Keratinocyte (primary cell): ENCODE measurements at regions not wholly inside any gene's neighbourhood (a gene's known extent, or its start where the extent isn't known, plus 50 kb on each side); places are given as distances from the start of the nearest gene placed in this dataset.
A peak's percentile ranks its signal among the peaks of the same experiment; 100 is the strongest.

Experiments
- DNase-seq: peaks from one replicate; pipeline ENCODE4 v3.0.0-alpha.2; 2011; ENCODE audit warnings: low read depth, missing footprints, low spot score
- FAIRE-seq: peaks from 2 replicates; lab custom pipeline; 2011; peaks lifted over from hg19 to GRCh38; lab: Jason Lieb, UNC
- H2AFZ ChIP-seq: 2 replicates; pipeline ENCODE4 v1.6.0; 2012; ENCODE audit warnings: low read length, control low read depth, inconsistent platforms; ENCODE audit not compliant: control insufficient read depth
- H3K27ac ChIP-seq: 2 replicates; pipeline ENCODE4 v1.5.1; 2011; ENCODE audit warnings: low read length; ENCODE audit not compliant: control insufficient read depth, insufficient read depth
- H3K27me3 ChIP-seq: 3 replicates; pipeline ENCODE4 v1.6.0; 2011; ENCODE audit warnings: low read length; ENCODE audit not compliant: control insufficient read depth, insufficient read depth; ENCODE audit errors: extremely low read depth
- H3K36me3 ChIP-seq, 2 experiments: 2 replicates in 1 of 2; 3 replicates in 1 of 2; pipeline ENCODE4 v1.5.1; 2011; ENCODE audit warnings: low read length in 2 of 2, mild to moderate bottlenecking in 1 of 2; ENCODE audit not compliant: control insufficient read depth in 2 of 2, insufficient read depth in 2 of 2; ENCODE audit errors: extremely low read depth in 1 of 2
- H3K4me1 ChIP-seq: 3 replicates; pipeline ENCODE4 v1.5.1; 2011; ENCODE audit warnings: low read length; ENCODE audit not compliant: control insufficient read depth, insufficient read depth; ENCODE audit errors: extremely low read depth
- H3K4me2 ChIP-seq: 3 replicates; pipeline ENCODE4 v1.6.0; 2011; ENCODE audit warnings: low read depth, low read length; ENCODE audit not compliant: control insufficient read depth, insufficient read depth; ENCODE audit errors: extremely low read depth
- H3K4me3 ChIP-seq, 3 experiments: fragments of 200-600 bp in 1 of 3; sonication (generic) in 1 of 3; 2 replicates in 2 of 3; 3 replicates in 1 of 3; pipeline ENCODE4 v1.5.1; 2011 to 2016; ENCODE audit warnings: low read length in 3 of 3, mild to moderate bottlenecking in 3 of 3, control low read depth in 2 of 3, inconsistent platforms in 1 of 3, low read depth in 1 of 3, mixed read lengths in 1 of 3, mixed run types in 1 of 3, moderate library complexity in 1 of 3; ENCODE audit not compliant: control insufficient read depth in 2 of 3, insufficient read depth in 2 of 3; ENCODE audit errors: extremely low read depth in 1 of 3
- H3K79me2 ChIP-seq: 2 replicates; pipeline ENCODE4 v1.6.0; 2012; ENCODE audit warnings: low read length; ENCODE audit not compliant: control insufficient read depth, insufficient read depth
- H3K9ac ChIP-seq: 3 replicates; pipeline ENCODE4 v1.6.0; 2011; ENCODE audit warnings: low read length; ENCODE audit not compliant: control insufficient read depth, insufficient read depth; ENCODE audit errors: extremely low read depth
- H3K9me1 ChIP-seq: 3 replicates; pipeline ENCODE4 v1.6.0; 2011; ENCODE audit warnings: low read length; ENCODE audit not compliant: control insufficient read depth, insufficient read depth; ENCODE audit errors: extremely low read depth
- H3K9me3 ChIP-seq: 2 replicates; pipeline ENCODE4 v1.5.1; 2012; ENCODE audit warnings: low read depth, low read length; ENCODE audit not compliant: control insufficient read depth
- H4K20me1 ChIP-seq: 3 replicates; pipeline ENCODE4 v1.6.0; 2011; ENCODE audit warnings: low read length; ENCODE audit not compliant: control insufficient read depth, insufficient read depth; ENCODE audit errors: extremely low read depth
- CTCF ChIP-seq, 3 experiments: IDR thresholded peaks in 1 of 3; conservative IDR thresholded peaks in 1 of 3; optimal IDR thresholded peaks in 1 of 3; 2 replicates in 2 of 3; 3 replicates in 1 of 3; pipeline versions ENCODE3 to v1.5.1; 2011; ENCODE audit warnings: low read length in 3 of 3, mild to moderate bottlenecking in 3 of 3, moderate library complexity in 2 of 3, control low read depth in 1 of 3, inconsistent platforms in 1 of 3; ENCODE audit not compliant: insufficient read depth in 2 of 3; ENCODE audit errors: extremely low read depth in 1 of 3
- EZH2 ChIP-seq: IDR thresholded peaks from one replicate; pipeline ENCODE4 v1.6.1; 2012; ENCODE audit warnings: inconsistent platforms, mild to moderate bottlenecking, low read length, moderate library complexity
- dilution Hi-C: fragments of 300-500 bp; cut with MboI; formaldehyde crosslinking; loops from one replicate; pipeline ENCODE4 v1.7.0; 2020; ENCODE audit warnings: low sequenced_read_pairs; ENCODE audit not compliant: extremely low pct_ligation_motif_present

GRCh38 chr3:182682263-182683241 lies 110.8 kb upstream of the ATP11B start:
- dilution Hi-C loops, result no loop called here
- H3K9me1 ChIP-seq, result no peaks in the 10 kb centered on the region
- H3K27me3 ChIP-seq, result no peaks in the 10 kb centered on the region
- no peak for TF ChIP-seq EZH2
- peak in 2 of 3 experiments; percentile 31 to 40 for TF ChIP-seq CTCF (optimal IDR thresholded peaks at IDR 0.05 in 1 of 3, IDR thresholded peaks at IDR 0.05 in 1 of 3, conservative IDR thresholded peaks at IDR 0.05 in 1 of 3; ENCODE audit: extremely low read depth in 1 of 3, insufficient read depth in 2 of 3, low read length in 3 of 3)
- no peak for DNase-seq
- H3K79me2 ChIP-seq, result no peaks in the 10 kb centered on the region
- H3K27ac ChIP-seq, result peak overlapping the region; percentile 77
- no peaks in the 10 kb centered on the region for H4K20me1 ChIP-seq
- H3K4me2 ChIP-seq, result peak overlapping the region; percentile 92
- peak overlapping the region; percentile 81 for H3K9ac ChIP-seq
- peak overlapping the region; percentile 9 to 75 (median 67) for H3K4me3 ChIP-seq
- H3K9me3 ChIP-seq, result no peaks in the 10 kb centered on the region
- FAIRE-seq, result no peak
- H3K36me3 ChIP-seq, result no peaks in the 10 kb centered on the region
- H3K4me1 ChIP-seq, result peaks cover 23% of the 10 kb centered on the region
- peak overlapping the region; percentile 94 for H2AFZ ChIP-seq

GRCh38 chr3:182683453-182683852 lies 109.9 kb upstream of the ATP11B start:
- Histone ChIP-seq H3K4me1 (peaks cover 23% of the 10 kb centered on the region), H3K4me3 (peak overlapping the region in 1 of 3 experiments; percentile 75), H3K4me2 (peak overlapping the region; percentile 92), H3K9me1 (no peaks in the 10 kb centered on the region), H4K20me1 (no peaks in the 10 kb centered on the region), H2AFZ (peak overlapping the region; percentile 94), H3K9ac (peak overlapping the region; percentile 81), H3K27me3 (no peaks in the 10 kb centered on the region), H3K9me3 (no peaks in the 10 kb centered on the region), H3K27ac (peak overlapping the region; percentile 77), H3K36me3 (no peaks in the 10 kb centered on the region), H3K79me2 (no peaks in the 10 kb centered on the region)
- DNase-seq, result no peak
- peak; percentile 92 for FAIRE-seq
- TF ChIP-seq CTCF (optimal IDR thresholded peaks at IDR 0.05 in 1 of 3, IDR thresholded peaks at IDR 0.05 in 1 of 3, conservative IDR thresholded peaks at IDR 0.05 in 1 of 3; ENCODE audit: extremely low read depth in 1 of 3, insufficient read depth in 2 of 3, low read length in 3 of 3) (peak; percentile 85 to 93 (median 87)), EZH2 (no peak)
- dilution Hi-C loops, result no loop called here
